ENCODE measurements at regions not wholly inside any gene's neighbourhood (a gene's known extent, or its start where the extent isn't known, plus 50 kb on each side); places are given as distances from the start of the nearest gene placed in this dataset.

DNA sequence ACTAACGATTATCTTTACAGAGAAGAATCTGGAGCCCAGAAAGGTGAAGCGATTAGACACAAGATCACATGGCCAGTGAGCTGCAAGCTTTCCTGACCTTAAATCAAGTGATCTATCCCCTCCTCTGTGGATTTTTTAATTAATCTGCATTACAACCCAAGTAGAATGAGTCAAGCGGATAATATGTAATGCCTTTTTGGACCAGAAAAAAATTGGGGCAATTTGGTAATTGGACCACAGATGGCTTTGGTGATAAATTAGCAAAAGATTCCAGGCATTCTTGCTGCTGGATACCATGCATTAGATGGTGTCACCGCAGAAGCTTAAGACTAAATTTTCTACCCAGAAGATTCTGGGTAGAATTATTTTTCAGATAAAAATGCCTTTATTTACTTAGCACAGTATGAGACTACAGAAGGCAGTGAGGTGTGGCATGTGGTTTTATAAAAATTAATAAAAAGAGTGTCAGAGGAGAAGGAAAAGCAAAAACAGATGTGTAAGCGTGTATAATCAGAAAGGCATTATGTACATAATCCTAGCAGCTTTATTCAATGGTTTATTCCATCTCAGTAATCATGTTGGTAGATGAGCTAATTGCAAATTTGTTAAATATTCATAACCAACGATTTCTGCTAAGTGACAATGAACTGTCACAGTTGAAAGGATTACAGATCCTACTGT, 53.9 kb upstream of the PCSK2 start:
- H3K27ac Mint-ChIP-seq, result no peak overlapping the region
- H3K4me1 Mint-ChIP-seq, result peaks cover 20% of the 10 kb centered on the region
- no peak for DNase-seq (ENCODE audit: low spot score in 2 of 2, unreplicated experiment in 2 of 2)
- H3K27me3 Mint-ChIP-seq (ENCODE audit: low read depth), result peaks cover 4% of the 10 kb centered on the region
- TF ChIP-seq, protein P1, sequence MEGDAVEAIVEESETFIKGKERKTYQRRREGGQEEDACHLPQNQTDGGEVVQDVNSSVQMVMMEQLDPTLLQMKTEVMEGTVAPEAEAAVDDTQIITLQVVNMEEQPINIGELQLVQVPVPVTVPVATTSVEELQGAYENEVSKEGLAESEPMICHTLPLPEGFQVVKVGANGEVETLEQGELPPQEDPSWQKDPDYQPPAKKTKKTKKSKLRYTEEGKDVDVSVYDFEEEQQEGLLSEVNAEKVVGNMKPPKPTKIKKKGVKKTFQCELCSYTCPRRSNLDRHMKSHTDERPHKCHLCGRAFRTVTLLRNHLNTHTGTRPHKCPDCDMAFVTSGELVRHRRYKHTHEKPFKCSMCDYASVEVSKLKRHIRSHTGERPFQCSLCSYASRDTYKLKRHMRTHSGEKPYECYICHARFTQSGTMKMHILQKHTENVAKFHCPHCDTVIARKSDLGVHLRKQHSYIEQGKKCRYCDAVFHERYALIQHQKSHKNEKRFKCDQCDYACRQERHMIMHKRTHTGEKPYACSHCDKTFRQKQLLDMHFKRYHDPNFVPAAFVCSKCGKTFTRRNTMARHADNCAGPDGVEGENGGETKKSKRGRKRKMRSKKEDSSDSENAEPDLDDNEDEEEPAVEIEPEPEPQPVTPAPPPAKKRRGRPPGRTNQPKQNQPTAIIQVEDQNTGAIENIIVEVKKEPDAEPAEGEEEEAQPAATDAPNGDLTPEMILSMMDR (IDR thresholded peaks at IDR 0.05; ENCODE audit: unreplicated experiment), result no peak
- H3K4me3 Mint-ChIP-seq, result no peak overlapping the region
- H3K9me3 Mint-ChIP-seq, result no peaks in the 10 kb centered on the region
- H3K36me3 Mint-ChIP-seq, result no peaks in the 10 kb centered on the region

All from mesothelial cell of epicardium (in vitro differentiated cells).